ENCODE measurements at regions not wholly inside any gene's neighbourhood (a gene's known extent, or its start where the extent isn't known, plus 50 kb on each side); places are given as distances from the start of the nearest gene placed in this dataset.
"Not testable (repeated sequence)": the region's sequence is repeated elsewhere in the genome, so short reads cannot be mapped to it uniquely, and the experiment has no call there.

- no peak for DNase-seq (ENCODE audit: low spot score)
These were observed 67.9 kb upstream of the HECW1 start for GRCh38 chr7:43044511-43044910.

- DNase-seq (ENCODE audit: low spot score), result no peak
These were observed 58.3 kb upstream of the HECW1 start for GRCh38 chr7:43054052-43054722.

GRCh38 chr7:43057141-43057540 lies 55.3 kb upstream of the HECW1 start:
- DNase-seq (ENCODE audit: low spot score), result no peak

GRCh38 chr7:43058271-43059066 lies 54.0 kb upstream of the HECW1 start:
- DNase-seq (ENCODE audit: low spot score), result no peak

GRCh38 chr7:43059067-43059600 lies 53.3 kb upstream of the HECW1 start:
- not testable (repeated sequence) for DNase-seq (ENCODE audit: low spot score)

All from ecto neural progenitor cell (in vitro differentiated cells).